ENCODE measurements at regions not wholly inside any gene's neighbourhood (a gene's known extent, or its start where the extent isn't known, plus 50 kb on each side); places are given as distances from the start of the nearest gene placed in this dataset.

DNA sequence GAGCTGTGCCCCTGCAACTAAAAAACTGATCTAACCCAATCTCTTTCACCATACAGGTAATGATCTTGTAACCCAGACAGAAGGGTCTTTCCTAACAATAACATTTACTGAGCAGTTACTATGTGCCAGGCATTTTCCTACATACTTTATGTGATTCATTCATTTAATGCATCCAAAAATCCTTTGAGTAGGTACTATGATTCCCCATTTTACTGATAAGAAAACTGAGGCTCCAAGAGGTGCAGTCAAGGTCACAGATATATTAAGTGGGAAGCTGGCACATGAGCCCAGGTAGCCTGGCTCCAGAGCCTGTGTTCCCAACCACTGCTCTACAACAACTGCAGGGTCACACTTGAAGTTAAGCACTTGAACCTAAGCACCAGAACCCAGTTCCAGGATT is 87.6 kb downstream of the NCR2 start:
- TF ChIP-seq CTCF (conservative IDR thresholded peaks at IDR 0.05; ENCODE audit: low read depth, low read length) (no peak), POLR2A (IDR thresholded peaks at IDR 0.05; ENCODE audit: low read depth, low read length) (no peak), FOS (IDR thresholded peaks at IDR 0.05; ENCODE audit: low read depth, low read length) (no peak), MAZ (IDR thresholded peaks at IDR 0.05; ENCODE audit: borderline replicate concordance, low read depth, low read length) (no peak), BHLHE40 (IDR thresholded peaks at IDR 0.05; ENCODE audit: low read depth, low read length) (no peak), MAFK (IDR thresholded peaks at IDR 0.05; ENCODE audit: low read depth, low read length) (no peak), NFE2L2 (IDR thresholded peaks at IDR 0.05; ENCODE audit: low read depth, low read length) (no peak), CHD1 (IDR thresholded peaks at IDR 0.05; ENCODE audit: low read depth, low read length) (no peak), USF2 (IDR thresholded peaks at IDR 0.05; ENCODE audit: low read depth, low read length) (no peak), RFX5 (IDR thresholded peaks at IDR 0.05; ENCODE audit: low read depth, low read length) (no peak), MXI1 (IDR thresholded peaks at IDR 0.05; ENCODE audit: borderline replicate concordance, low read depth, low read length) (no peak), CEBPB (IDR thresholded peaks at IDR 0.05; ENCODE audit: low read depth, low read length) (no peak), RCOR1 (IDR thresholded peaks at IDR 0.05; ENCODE audit: insufficient replicate concordance, low read length) (no peak)
- TF ChIP-seq, protein P1, sequence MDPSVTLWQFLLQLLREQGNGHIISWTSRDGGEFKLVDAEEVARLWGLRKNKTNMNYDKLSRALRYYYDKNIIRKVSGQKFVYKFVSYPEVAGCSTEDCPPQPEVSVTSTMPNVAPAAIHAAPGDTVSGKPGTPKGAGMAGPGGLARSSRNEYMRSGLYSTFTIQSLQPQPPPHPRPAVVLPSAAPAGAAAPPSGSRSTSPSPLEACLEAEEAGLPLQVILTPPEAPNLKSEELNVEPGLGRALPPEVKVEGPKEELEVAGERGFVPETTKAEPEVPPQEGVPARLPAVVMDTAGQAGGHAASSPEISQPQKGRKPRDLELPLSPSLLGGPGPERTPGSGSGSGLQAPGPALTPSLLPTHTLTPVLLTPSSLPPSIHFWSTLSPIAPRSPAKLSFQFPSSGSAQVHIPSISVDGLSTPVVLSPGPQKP (IDR thresholded peaks at IDR 0.05; ENCODE audit: borderline replicate concordance, low read depth, low read length) = no peak

Data from IMR-90 (cell line).